Upper lobe of left lung (tissue), 6 donors: ENCODE measurements at regions not wholly inside any gene's neighbourhood (a gene's known extent, or its start where the extent isn't known, plus 50 kb on each side); places are given as distances from the start of the nearest gene placed in this dataset.

Experiments
- ATAC-seq, 2 donors: fragments of 200-7000 bp; cut with Tn5 transposase; one replicate each; pipeline ENCODE4 v1.9.1; 2022; ENCODE audit warnings: mild to moderate bottlenecking in 2 of 2, moderate library complexity in 2 of 2; ENCODE audit not compliant: low FRiP score in 2 of 2
- DNase-seq, 2 donors: peaks; one replicate each; pipeline ENCODE4 v3.0.0-alpha.2; 2019 to 2020
- H3K27ac ChIP-seq, 4 donors: fragments of 200-600 bp; sonication (generic); one replicate each; pipeline ENCODE4 v1.5.1; 2016 to 2019
- H3K27me3 ChIP-seq, 4 donors: fragments of 200-600 bp; sonication (generic); one replicate each; pipeline ENCODE4 v1.5.1; 2017 to 2019
- H3K36me3 ChIP-seq, 4 donors: fragments of 200-600 bp; sonication (generic); one replicate each; pipeline ENCODE4 v1.5.1; 2016 to 2019
- H3K4me1 ChIP-seq, 4 donors: fragments of 200-600 bp; sonication (generic); one replicate each; pipeline ENCODE4 v1.5.1; 2018 to 2019
- H3K4me3 ChIP-seq, 4 donors: fragments of 200-600 bp; sonication (generic); one replicate each; pipeline ENCODE4 v1.5.1; 2017 to 2019; ENCODE audit warnings: mild to moderate bottlenecking in 2 of 4, moderate library complexity in 1 of 4
- H3K9me3 ChIP-seq, 4 donors: fragments of 200-600 bp; sonication (generic); one replicate each; pipeline ENCODE4 v1.5.1; 2018 to 2019
- EP300 ChIP-seq, 4 donors: sonication (generic); formaldehyde crosslinking; IDR thresholded peaks; one replicate each; pipeline ENCODE4 v1.5.1; 2017; ENCODE audit warnings: antibody characterized with exemption in 4 of 4, control low read depth in 2 of 4
- POLR2A ChIP-seq, 4 donors: fragments of 450-650 bp; IDR thresholded peaks; one replicate each; pipeline ENCODE4 v1.5.1; 2016 to 2017; ENCODE audit warnings: antibody characterized with exemption in 4 of 4, mild to moderate bottlenecking in 2 of 4
- POLR2AphosphoS5 ChIP-seq, 2 donors: sonication (generic); formaldehyde crosslinking; IDR thresholded peaks; one replicate each; pipeline ENCODE4 v1.5.1; 2017; ENCODE audit warnings: antibody characterized with exemption in 2 of 2
- WGBS, 2 donors: methylation state at CpG; one replicate each; pipeline ENCODE4 v1.1.5; 2017 to 2018; 5-methylcytosine and 5-hydroxymethylcytosine counted together
- TF ChIP-seq, protein P1 (sequence below), 6 experiments: fragments of 450-650 bp in 4 of 6; fragments of 200-600 bp in 2 of 6; sonication (generic) in 2 of 6; IDR thresholded peaks; one replicate each; pipeline ENCODE4 v1.5.1; 2016 to 2019; ENCODE audit warnings: antibody characterized with exemption in 6 of 6
- donor health status: DM: no; HTN: no; CAD: no; lungs with moderate emphysema.
- donor health status: DM: no; HTN: yes; CAD: no; lungs with severe emphysema.

DNA sequence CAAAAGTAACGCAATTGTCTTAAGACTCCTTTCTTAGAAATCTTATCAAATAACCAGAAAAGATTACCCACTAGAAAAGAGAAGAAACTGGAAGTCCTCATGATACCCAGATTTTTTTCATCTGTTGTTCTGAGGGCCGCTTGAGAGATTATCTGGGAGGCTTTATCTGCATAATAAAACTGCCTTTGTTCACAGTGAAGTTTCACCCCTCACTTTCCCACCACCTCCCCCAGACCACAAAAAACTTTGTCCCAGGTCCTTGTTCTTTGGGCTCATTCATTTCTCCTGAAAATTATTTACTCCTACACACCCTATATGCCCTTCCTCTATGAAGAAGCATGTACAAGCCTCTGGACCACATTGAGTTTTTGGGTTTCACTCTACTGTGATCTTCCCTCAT is 745.1 kb upstream of the COBL start:
- WGBS, 2 donors, result 83 to 86% methylated on average over 2 of the region's 2 CpGs
- Histone ChIP-seq H3K27me3 (no peaks in the 10 kb centered on the region), H3K27ac (no peak overlapping the region), H3K9me3 (no peaks in the 10 kb centered on the region), H3K4me1 (no peaks in the 10 kb centered on the region), H3K36me3 (no peaks in the 10 kb centered on the region), H3K4me3 (no peak overlapping the region)
- no peak for DNase-seq
- no peak for TF ChIP-seq POLR2A (IDR thresholded peaks at IDR 0.05)
- TF ChIP-seq, protein P1, sequence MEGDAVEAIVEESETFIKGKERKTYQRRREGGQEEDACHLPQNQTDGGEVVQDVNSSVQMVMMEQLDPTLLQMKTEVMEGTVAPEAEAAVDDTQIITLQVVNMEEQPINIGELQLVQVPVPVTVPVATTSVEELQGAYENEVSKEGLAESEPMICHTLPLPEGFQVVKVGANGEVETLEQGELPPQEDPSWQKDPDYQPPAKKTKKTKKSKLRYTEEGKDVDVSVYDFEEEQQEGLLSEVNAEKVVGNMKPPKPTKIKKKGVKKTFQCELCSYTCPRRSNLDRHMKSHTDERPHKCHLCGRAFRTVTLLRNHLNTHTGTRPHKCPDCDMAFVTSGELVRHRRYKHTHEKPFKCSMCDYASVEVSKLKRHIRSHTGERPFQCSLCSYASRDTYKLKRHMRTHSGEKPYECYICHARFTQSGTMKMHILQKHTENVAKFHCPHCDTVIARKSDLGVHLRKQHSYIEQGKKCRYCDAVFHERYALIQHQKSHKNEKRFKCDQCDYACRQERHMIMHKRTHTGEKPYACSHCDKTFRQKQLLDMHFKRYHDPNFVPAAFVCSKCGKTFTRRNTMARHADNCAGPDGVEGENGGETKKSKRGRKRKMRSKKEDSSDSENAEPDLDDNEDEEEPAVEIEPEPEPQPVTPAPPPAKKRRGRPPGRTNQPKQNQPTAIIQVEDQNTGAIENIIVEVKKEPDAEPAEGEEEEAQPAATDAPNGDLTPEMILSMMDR (IDR thresholded peaks at IDR 0.05), result no peak
- no peak for TF ChIP-seq EP300 (IDR thresholded peaks at IDR 0.05)
- no peak for TF ChIP-seq POLR2AphosphoS5 (IDR thresholded peaks at IDR 0.05)
- no peak for ATAC-seq

DNA sequence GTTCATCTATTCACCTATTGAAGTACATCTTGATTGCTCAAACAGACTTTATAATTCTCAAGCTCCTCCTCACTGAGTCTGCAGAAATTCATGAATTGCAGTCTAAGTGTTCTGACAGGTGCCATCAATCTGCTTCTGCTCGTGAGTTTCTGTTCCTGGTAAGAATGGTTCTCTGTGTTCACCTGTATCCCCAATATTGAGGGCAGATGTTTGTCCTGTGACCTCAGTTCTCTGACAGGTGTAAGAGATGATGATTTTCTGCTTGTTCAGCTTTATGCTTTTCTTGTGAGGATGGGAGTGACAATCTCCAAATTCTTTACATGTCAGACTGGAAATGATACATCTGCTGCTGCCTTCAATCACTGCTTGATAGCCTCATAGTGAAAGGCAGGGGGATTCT is 736.9 kb upstream of the COBL start:
- Histone ChIP-seq H3K27ac (no peak overlapping the region), H3K4me3 (no peak overlapping the region), H3K4me1 (no peaks in the 10 kb centered on the region), H3K36me3 (no peaks in the 10 kb centered on the region), H3K27me3 (no peaks in the 10 kb centered on the region), H3K9me3 (no peaks in the 10 kb centered on the region)
- TF ChIP-seq POLR2AphosphoS5 (IDR thresholded peaks at IDR 0.05) (no peak), EP300 (IDR thresholded peaks at IDR 0.05) (no peak), POLR2A (IDR thresholded peaks at IDR 0.05) (no peak)
- TF ChIP-seq, protein P1 (IDR thresholded peaks at IDR 0.05), result no peak
- WGBS, 2 donors, result 20 to 25% methylated on average over 1 of the region's 1 CpG
- ATAC-seq (no peak), DNase-seq (no peak)

DNA sequence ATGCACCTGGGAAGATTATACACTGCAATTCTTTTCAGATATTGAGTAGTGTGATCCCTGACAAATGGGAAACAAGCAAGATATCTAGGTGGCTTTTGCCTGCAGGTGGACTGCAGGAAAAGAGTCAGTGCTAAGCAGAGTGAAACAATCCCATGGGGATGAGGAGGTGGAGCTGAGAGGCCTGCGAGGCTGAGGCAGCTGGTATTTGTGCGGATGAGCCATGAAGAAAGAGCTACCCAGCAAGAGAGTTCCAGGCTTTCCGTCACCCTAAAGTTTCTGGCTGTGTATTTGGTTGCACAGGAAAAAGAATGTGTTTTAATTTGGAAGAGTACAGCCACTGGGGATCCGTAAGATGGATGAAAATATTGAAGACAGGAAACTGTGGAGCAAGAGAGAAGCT is 714.1 kb upstream of the COBL start:
- Histone ChIP-seq H3K4me3 (no peak overlapping the region), H3K36me3 (no peaks in the 10 kb centered on the region), H3K9me3 (no peaks in the 10 kb centered on the region), H3K4me1 (no peaks in the 10 kb centered on the region), H3K27me3 (no peaks in the 10 kb centered on the region), H3K27ac (no peak overlapping the region)
- ATAC-seq, result no peak
- WGBS, 2 donors, result 62% methylated on average over 4 of the region's 4 CpGs
- no peak for DNase-seq
- no peak for TF ChIP-seq POLR2AphosphoS5 (IDR thresholded peaks at IDR 0.05)
- TF ChIP-seq POLR2A (IDR thresholded peaks at IDR 0.05), result no peak
- TF ChIP-seq, protein P1 (IDR thresholded peaks at IDR 0.05), result no peak
- TF ChIP-seq EP300 (IDR thresholded peaks at IDR 0.05), result no peak

DNA sequence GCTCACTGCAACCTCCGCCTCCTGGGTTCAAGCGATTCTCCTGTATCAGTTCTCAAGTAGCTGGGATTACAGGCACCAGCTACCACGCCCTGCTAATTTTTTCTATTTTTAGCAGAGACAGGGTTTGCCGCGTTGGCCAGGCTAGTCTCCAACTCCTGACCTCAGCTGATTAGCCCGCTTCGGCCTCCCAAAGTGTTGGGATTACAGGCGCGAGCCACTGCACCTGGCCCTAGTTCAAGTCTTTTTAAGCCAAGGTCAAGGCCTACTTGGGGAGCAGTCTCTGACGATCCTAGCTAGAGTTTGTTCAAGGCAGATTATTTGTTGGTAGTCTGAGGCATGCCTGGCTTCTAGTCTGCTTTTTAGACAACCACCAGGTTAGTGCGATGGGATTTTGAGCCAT is 709.5 kb upstream of the COBL start:
- DNase-seq (no peak), ATAC-seq (no peak)
- WGBS, 2 donors, result 83 to 84% methylated on average over 11 of the region's 11 CpGs
- Histone ChIP-seq H3K27ac (no peak overlapping the region), H3K4me1 (no peaks in the 10 kb centered on the region), H3K27me3 (no peaks in the 10 kb centered on the region), H3K4me3 (no peak overlapping the region), H3K9me3 (no peaks in the 10 kb centered on the region), H3K36me3 (no peaks in the 10 kb centered on the region)
- TF ChIP-seq, protein P1 (IDR thresholded peaks at IDR 0.05), result no peak
- TF ChIP-seq POLR2A (IDR thresholded peaks at IDR 0.05), result no peak
- TF ChIP-seq EP300 (IDR thresholded peaks at IDR 0.05), result no peak
- no peak for TF ChIP-seq POLR2AphosphoS5 (IDR thresholded peaks at IDR 0.05)

GRCh38 chr7:52021343-52021742 is 704.7 kb upstream of the COBL start:
- H3K36me3 ChIP-seq, result no peaks in the 10 kb centered on the region
- no peaks in the 10 kb centered on the region for H3K4me1 ChIP-seq
- no peak overlapping the region for H3K27ac ChIP-seq
- H3K9me3 ChIP-seq, result no peaks in the 10 kb centered on the region
- DNase-seq (no peak), ATAC-seq (no peak)
- WGBS, 2 donors, result 32 to 37% methylated on average over 3 of the region's 3 CpGs
- no peaks in the 10 kb centered on the region for H3K27me3 ChIP-seq
- no peak overlapping the region for H3K4me3 ChIP-seq
- TF ChIP-seq, protein P1 (IDR thresholded peaks at IDR 0.05), result no peak
- TF ChIP-seq POLR2A (IDR thresholded peaks at IDR 0.05) (no peak), POLR2AphosphoS5 (IDR thresholded peaks at IDR 0.05) (no peak), EP300 (IDR thresholded peaks at IDR 0.05) (no peak)
